ENCODE measurements at regions not wholly inside any gene's neighbourhood (a gene's known extent, or its start where the extent isn't known, plus 50 kb on each side); places are given as distances from the start of the nearest gene placed in this dataset.

- TF ChIP-seq, protein P1, sequence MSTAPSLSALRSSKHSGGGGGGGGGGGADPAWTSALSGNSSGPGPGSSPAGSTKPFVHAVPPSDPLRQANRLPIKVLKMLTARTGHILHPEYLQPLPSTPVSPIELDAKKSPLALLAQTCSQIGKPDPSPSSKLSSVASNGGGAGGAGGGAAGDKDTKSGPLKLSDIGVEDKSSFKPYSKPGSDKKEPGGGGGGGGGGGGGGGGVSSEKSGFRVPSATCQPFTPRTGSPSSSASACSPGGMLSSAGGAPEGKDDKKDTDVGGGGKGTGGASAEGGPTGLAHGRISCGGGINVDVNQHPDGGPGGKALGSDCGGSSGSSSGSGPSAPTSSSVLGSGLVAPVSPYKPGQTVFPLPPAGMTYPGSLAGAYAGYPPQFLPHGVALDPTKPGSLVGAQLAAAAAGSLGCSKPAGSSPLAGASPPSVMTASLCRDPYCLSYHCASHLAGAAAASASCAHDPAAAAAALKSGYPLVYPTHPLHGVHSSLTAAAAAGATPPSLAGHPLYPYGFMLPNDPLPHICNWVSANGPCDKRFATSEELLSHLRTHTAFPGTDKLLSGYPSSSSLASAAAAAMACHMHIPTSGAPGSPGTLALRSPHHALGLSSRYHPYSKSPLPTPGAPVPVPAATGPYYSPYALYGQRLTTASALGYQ (CRISPR knock-in tag; IDR thresholded peaks at IDR 0.05), result no peak
Observed at GRCh38 chr16:82535764-82536163, 91.0 kb upstream of the CDH13 start (continued).

- in situ Hi-C loops (cut with HindIII; ENCODE audit: extremely low pct_ligation_motif_present, low pct_unique_long_range_greater_than_20kb) (no loop called here), intact Hi-C loops (cut with micrococcal nuclease; ENCODE audit: unreplicated experiment) (no loop called here)
- no peak overlapping the region for H2AFZ ChIP-seq (ENCODE audit: low read length)
- no peaks in the 10 kb centered on the region for H3K27me3 ChIP-seq (ENCODE audit: control insufficient read depth in 1 of 2, insufficient read depth in 2 of 2, low read length in 2 of 2)
- no peak overlapping the region for H3K9ac ChIP-seq (ENCODE audit: insufficient read depth, low read depth, low read length)
- ATAC-seq, result no peak
- no peak for FAIRE-seq
- no peak overlapping the region for H3K27ac ChIP-seq (ENCODE audit: extremely low read length, insufficient read depth, low read length)
- WGBS (ENCODE audit: low lambda C conversion rate), result 18% methylated on average over 4 of the region's 4 CpGs
- H3K4me1 ChIP-seq (ENCODE audit: insufficient read depth, low read length), result peaks cover 9% of the 10 kb centered on the region
- no peaks in the 10 kb centered on the region for H3K79me2 ChIP-seq (ENCODE audit: insufficient read depth, low read length)
- H3K9me3 ChIP-seq (ENCODE audit: low read length), result peaks cover 14% of the 10 kb centered on the region; the same call in 1 of the 2 replicates
- no peaks in the 10 kb centered on the region for H3K36me3 ChIP-seq (replicated peaks in 1 of 2; ENCODE audit: control insufficient read depth in 1 of 2, insufficient read depth in 2 of 2, low read length in 2 of 2)
- POLR2A ChIA-PET, result no interaction called here
- no peak overlapping the region for H3K4me3 ChIP-seq (replicated peaks in 1 of 3; ENCODE audit: insufficient read depth in 1 of 3, low read depth in 2 of 3, low read length in 3 of 3)
- DNase-seq (ENCODE audit: low spot score), result no peak
- BruUV-seq (replicated peaks), result no TSS peak
- CTCF ChIA-PET (ENCODE audit: low intra/inter-chr PET ratio, low total read pairs), result no interaction called here
- H3K4me2 ChIP-seq (ENCODE audit: low read depth, low read length), result no peak overlapping the region
- no peaks in the 10 kb centered on the region for H4K20me1 ChIP-seq (ENCODE audit: insufficient read depth, low read length)
- TF ChIP-seq ZNF781 (CRISPR knock-in tag; IDR thresholded peaks at IDR 0.05; ENCODE audit: borderline replicate concordance, not compliant biosample characterization) (no peak), HINFP (CRISPR knock-in tag; IDR thresholded peaks at IDR 0.05; ENCODE audit: low read depth) (no peak), ZNF788 (CRISPR knock-in tag; IDR thresholded peaks at IDR 0.05; ENCODE audit: borderline replicate concordance) (no peak), ZSCAN21 (CRISPR knock-in tag; IDR thresholded peaks at IDR 0.05; ENCODE audit: borderline replicate concordance) (no peak), EHMT2 (IDR thresholded peaks at IDR 0.05; ENCODE audit: borderline replicate concordance, low read depth, low read length) (no peak), SETDB1 (CRISPR knock-in tag; IDR thresholded peaks at IDR 0.05; ENCODE audit: borderline replicate concordance) (no peak), ZNF317 (CRISPR knock-in tag; IDR thresholded peaks at IDR 0.05) (no peak), HOXA5 (CRISPR knock-in tag; IDR thresholded peaks at IDR 0.05) (no peak), ELF4 (CRISPR knock-in tag; IDR thresholded peaks at IDR 0.05; ENCODE audit: borderline replicate concordance) (no peak), ZNF230 (CRISPR knock-in tag; IDR thresholded peaks at IDR 0.05) (no peak), ZNF451 (CRISPR knock-in tag; IDR thresholded peaks at IDR 0.05) (no peak)
- TF ChIP-seq, protein P2, sequence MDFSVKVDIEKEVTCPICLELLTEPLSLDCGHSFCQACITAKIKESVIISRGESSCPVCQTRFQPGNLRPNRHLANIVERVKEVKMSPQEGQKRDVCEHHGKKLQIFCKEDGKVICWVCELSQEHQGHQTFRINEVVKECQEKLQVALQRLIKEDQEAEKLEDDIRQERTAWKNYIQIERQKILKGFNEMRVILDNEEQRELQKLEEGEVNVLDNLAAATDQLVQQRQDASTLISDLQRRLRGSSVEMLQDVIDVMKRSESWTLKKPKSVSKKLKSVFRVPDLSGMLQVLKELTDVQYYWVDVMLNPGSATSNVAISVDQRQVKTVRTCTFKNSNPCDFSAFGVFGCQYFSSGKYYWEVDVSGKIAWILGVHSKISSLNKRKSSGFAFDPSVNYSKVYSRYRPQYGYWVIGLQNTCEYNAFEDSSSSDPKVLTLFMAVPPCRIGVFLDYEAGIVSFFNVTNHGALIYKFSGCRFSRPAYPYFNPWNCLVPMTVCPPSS (IDR thresholded peaks at IDR 0.05), result no peak
- TF ChIP-seq, protein P3, sequence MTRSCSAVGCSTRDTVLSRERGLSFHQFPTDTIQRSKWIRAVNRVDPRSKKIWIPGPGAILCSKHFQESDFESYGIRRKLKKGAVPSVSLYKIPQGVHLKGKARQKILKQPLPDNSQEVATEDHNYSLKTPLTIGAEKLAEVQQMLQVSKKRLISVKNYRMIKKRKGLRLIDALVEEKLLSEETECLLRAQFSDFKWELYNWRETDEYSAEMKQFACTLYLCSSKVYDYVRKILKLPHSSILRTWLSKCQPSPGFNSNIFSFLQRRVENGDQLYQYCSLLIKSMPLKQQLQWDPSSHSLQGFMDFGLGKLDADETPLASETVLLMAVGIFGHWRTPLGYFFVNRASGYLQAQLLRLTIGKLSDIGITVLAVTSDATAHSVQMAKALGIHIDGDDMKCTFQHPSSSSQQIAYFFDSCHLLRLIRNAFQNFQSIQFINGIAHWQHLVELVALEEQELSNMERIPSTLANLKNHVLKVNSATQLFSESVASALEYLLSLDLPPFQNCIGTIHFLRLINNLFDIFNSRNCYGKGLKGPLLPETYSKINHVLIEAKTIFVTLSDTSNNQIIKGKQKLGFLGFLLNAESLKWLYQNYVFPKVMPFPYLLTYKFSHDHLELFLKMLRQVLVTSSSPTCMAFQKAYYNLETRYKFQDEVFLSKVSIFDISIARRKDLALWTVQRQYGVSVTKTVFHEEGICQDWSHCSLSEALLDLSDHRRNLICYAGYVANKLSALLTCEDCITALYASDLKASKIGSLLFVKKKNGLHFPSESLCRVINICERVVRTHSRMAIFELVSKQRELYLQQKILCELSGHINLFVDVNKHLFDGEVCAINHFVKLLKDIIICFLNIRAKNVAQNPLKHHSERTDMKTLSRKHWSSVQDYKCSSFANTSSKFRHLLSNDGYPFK (CRISPR knock-in tag; IDR thresholded peaks at IDR 0.05; ENCODE audit: borderline replicate concordance), result no peak
Observed at GRCh38 chr16:82535262-82535661, 91.5 kb upstream of the CDH13 start.
